Kidney epithelial cell (primary cell): ENCODE measurements at regions not wholly inside any gene's neighbourhood (a gene's known extent, or its start where the extent isn't known, plus 50 kb on each side); places are given as distances from the start of the nearest gene placed in this dataset.
A peak's percentile ranks its signal among the peaks of the same experiment; 100 is the strongest.

Experiments
- DNase-seq: peaks from one replicate; pipeline ENCODE4 v3.0.0-alpha.2; 2010; ENCODE audit warnings: low read depth
- H3K27me3 ChIP-seq: 2 replicates; pipeline ENCODE4 v1.6.0; 2011; ENCODE audit warnings: low read length; ENCODE audit not compliant: control insufficient read depth, insufficient read depth
- H3K36me3 ChIP-seq: 2 replicates; pipeline ENCODE4 v1.5.1; 2011; ENCODE audit warnings: low read length; ENCODE audit not compliant: control insufficient read depth, insufficient read depth
- H3K4me3 ChIP-seq: 2 replicates; pipeline ENCODE4 v1.5.1; 2011; ENCODE audit warnings: low read depth, mild to moderate bottlenecking, control low read depth, low read length
- TF ChIP-seq, protein P1 (sequence below): IDR thresholded peaks from 2 replicates; pipeline ENCODE4 v1.5.1; 2011; ENCODE audit warnings: mild to moderate bottlenecking, moderate library complexity, low read length, control low read depth, inconsistent platforms; ENCODE audit not compliant: insufficient read depth, poor library complexity, severe bottlenecking

GRCh38 chr3:74897006-74897405, 282.5 kb upstream of the CNTN3 start:
- Histone ChIP-seq H3K36me3 (no peaks in the 10 kb centered on the region), H3K27me3 (no peaks in the 10 kb centered on the region), H3K4me3 (no peak overlapping the region)
- no peak for DNase-seq
- TF ChIP-seq, protein P1, sequence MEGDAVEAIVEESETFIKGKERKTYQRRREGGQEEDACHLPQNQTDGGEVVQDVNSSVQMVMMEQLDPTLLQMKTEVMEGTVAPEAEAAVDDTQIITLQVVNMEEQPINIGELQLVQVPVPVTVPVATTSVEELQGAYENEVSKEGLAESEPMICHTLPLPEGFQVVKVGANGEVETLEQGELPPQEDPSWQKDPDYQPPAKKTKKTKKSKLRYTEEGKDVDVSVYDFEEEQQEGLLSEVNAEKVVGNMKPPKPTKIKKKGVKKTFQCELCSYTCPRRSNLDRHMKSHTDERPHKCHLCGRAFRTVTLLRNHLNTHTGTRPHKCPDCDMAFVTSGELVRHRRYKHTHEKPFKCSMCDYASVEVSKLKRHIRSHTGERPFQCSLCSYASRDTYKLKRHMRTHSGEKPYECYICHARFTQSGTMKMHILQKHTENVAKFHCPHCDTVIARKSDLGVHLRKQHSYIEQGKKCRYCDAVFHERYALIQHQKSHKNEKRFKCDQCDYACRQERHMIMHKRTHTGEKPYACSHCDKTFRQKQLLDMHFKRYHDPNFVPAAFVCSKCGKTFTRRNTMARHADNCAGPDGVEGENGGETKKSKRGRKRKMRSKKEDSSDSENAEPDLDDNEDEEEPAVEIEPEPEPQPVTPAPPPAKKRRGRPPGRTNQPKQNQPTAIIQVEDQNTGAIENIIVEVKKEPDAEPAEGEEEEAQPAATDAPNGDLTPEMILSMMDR = peak; percentile 24

- TF ChIP-seq, protein P1 = no peak
- H3K36me3 ChIP-seq = no peaks in the 10 kb centered on the region
- no peak overlapping the region for H3K4me3 ChIP-seq
- no peaks in the 10 kb centered on the region for H3K27me3 ChIP-seq
- DNase-seq = no peak
Observed at GRCh38 chr3:74891312-74891711, 276.9 kb upstream of the CNTN3 start.

GRCh38 chr3:74883690-74884089, 269.2 kb upstream of the CNTN3 start:
- TF ChIP-seq, protein P1 = peak; percentile 45
- no peak for DNase-seq
- Histone ChIP-seq H3K36me3 (no peaks in the 10 kb centered on the region), H3K4me3 (no peak overlapping the region), H3K27me3 (no peaks in the 10 kb centered on the region)

DNA sequence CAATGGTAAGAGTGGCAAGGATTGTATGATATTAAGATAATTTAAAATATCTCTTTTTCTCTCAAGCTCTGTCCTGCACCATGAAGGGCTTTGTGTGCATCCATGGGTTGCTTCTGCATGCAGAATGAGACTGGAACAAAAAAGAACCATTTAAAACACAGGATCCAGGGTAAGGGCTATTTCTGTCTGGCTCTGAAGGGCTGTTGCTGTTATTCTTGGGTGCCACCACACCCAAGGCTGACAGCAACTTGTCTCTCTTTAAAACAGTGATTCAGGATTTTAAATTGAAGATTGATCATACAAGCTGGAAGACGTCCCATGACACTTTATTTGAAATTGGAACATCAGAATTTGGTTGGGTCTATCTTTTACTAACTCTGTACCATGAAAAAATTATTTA, 268.8 kb upstream of the CNTN3 start:
- DNase-seq = no peak
- H3K36me3 ChIP-seq = no peaks in the 10 kb centered on the region
- TF ChIP-seq, protein P1 = no peak
- H3K27me3 ChIP-seq = no peaks in the 10 kb centered on the region
- H3K4me3 ChIP-seq = no peak overlapping the region

DNA sequence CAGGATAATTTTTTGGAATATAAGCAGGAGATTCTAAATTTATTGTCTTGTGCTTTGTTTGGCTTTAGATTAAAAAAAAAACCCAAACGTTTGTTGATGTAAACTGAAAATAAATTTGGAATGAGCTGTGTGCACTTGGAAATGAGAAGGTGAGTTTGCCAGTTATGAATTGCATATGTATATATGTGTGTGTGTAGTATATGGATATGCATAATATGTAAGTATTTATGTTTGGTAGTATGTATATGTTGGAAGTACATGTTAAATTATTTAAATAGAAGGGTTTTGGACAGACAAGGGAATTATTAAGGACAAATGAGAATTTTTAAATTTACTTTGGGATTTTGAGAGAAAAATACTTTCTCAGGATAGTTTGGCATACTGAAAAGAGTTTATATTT, 265.8 kb upstream of the CNTN3 start:
- Histone ChIP-seq H3K36me3 (no peaks in the 10 kb centered on the region), H3K4me3 (no peak overlapping the region), H3K27me3 (no peaks in the 10 kb centered on the region)
- TF ChIP-seq, protein P1 = no peak
- DNase-seq = no peak

DNA sequence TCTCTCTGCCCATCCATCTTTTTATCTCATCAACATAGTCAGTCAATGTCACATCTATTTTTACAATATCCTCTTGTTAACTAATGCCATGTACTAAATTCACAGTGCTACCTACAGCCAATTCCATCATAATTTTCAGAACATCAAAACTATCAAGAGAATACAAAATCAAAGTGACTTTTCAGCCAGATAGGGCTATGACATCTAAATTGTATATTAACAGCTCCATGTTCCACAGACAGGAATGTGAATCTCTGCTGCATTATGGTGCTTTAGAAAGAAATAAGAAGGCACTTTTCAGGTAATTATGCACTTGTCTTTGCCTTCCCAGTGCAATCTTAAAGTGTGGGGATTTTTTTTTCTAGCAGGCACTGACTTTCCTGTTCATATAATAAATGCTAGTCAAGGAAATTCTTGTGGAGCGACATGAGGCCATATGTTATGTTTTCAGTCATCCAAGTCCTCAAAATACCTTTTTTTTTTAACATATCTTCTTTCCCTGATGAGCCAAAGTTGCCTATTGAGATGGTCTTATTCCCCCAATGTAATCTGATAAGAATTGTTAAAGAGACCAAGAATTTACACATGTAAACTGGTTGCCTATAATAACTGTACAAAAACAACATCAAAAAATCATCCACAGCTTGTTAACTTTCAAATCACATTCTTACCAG, 252.0 kb upstream of the CNTN3 start:
- TF ChIP-seq, protein P1 = no peak
- DNase-seq = no peak

More for the DNA sequence above, 252.0 kb upstream of the CNTN3 start:
- Histone ChIP-seq H3K4me3 (no peak overlapping the region), H3K27me3 (no peaks in the 10 kb centered on the region), H3K36me3 (no peaks in the 10 kb centered on the region)
